ENCODE measurements at regions not wholly inside any gene's neighbourhood (a gene's known extent, or its start where the extent isn't known, plus 50 kb on each side); places are given as distances from the start of the nearest gene placed in this dataset.
"Not testable (repeated sequence)": the region's sequence is repeated elsewhere in the genome, so short reads cannot be mapped to it uniquely, and the experiment has no call there.

- H4K20me1 ChIP-seq (ENCODE audit: control insufficient read depth, extremely low read depth, insufficient read depth, low read length) = no peaks in the 10 kb centered on the region
- TF ChIP-seq CTCF (conservative IDR thresholded peaks at IDR 0.05 in 1 of 2, IDR thresholded peaks at IDR 0.05 in 1 of 2; ENCODE audit: low read depth in 1 of 2, low read length in 2 of 2) = no peak
- no peak for TF ChIP-seq EZH2 (IDR thresholded peaks at IDR 0.05; ENCODE audit: low read length, missing control alignments)
- H3K4me3 ChIP-seq (replicated peaks in 1 of 4; ENCODE audit: control extremely low read depth in 1 of 4, insufficient read depth in 1 of 4, low read depth in 3 of 4, low read length in 4 of 4) = no peak overlapping the region
- H3K9me3 ChIP-seq (ENCODE audit: control insufficient read depth, insufficient read depth, low read depth, low read length) = no peaks in the 10 kb centered on the region
- no peaks in the 10 kb centered on the region for H3K27me3 ChIP-seq (ENCODE audit: control insufficient read depth, insufficient read depth, low read length)
- no peak overlapping the region for H3K9ac ChIP-seq (ENCODE audit: insufficient read depth, low read length)
- H3K36me3 ChIP-seq (ENCODE audit: control insufficient read depth, insufficient read depth, low read length) = no peaks in the 10 kb centered on the region
- DNase-seq (ENCODE audit: low read depth in 2 of 2) = no peak
- no peaks in the 10 kb centered on the region for H3K79me2 ChIP-seq (ENCODE audit: control insufficient read depth, insufficient read depth, low read length)
- H3K4me2 ChIP-seq (ENCODE audit: extremely low read depth, insufficient read depth, low read length) = no peak overlapping the region
- no peak overlapping the region for H3K27ac ChIP-seq (ENCODE audit: insufficient read depth, low read length)
- H3K4me1 ChIP-seq (ENCODE audit: control insufficient read depth, extremely low read depth, insufficient read depth, low read length) = no peaks in the 10 kb centered on the region
- H2AFZ ChIP-seq (ENCODE audit: low read length) = no peak overlapping the region
Measured at GRCh38 chr5:19270153-19270552, 717.8 kb downstream of the CDH18 start.

- DNase-seq (ENCODE audit: low read depth in 2 of 2) = no peak
- Histone ChIP-seq H3K27ac (ENCODE audit: insufficient read depth, low read length) (no peak overlapping the region), H3K27me3 (ENCODE audit: control insufficient read depth, insufficient read depth, low read length) (no peaks in the 10 kb centered on the region), H3K9me3 (ENCODE audit: control insufficient read depth, insufficient read depth, low read depth, low read length) (no peaks in the 10 kb centered on the region), H4K20me1 (ENCODE audit: control insufficient read depth, extremely low read depth, insufficient read depth, low read length) (no peaks in the 10 kb centered on the region), H3K4me3 (replicated peaks in 1 of 4; ENCODE audit: control extremely low read depth in 1 of 4, insufficient read depth in 1 of 4, low read depth in 3 of 4, low read length in 4 of 4) (no peak overlapping the region), H3K9ac (ENCODE audit: insufficient read depth, low read length) (no peak overlapping the region), H3K36me3 (ENCODE audit: control insufficient read depth, insufficient read depth, low read length) (no peaks in the 10 kb centered on the region), H3K4me2 (ENCODE audit: extremely low read depth, insufficient read depth, low read length) (no peak overlapping the region), H2AFZ (ENCODE audit: low read length) (no peak overlapping the region), H3K4me1 (ENCODE audit: control insufficient read depth, extremely low read depth, insufficient read depth, low read length) (no peaks in the 10 kb centered on the region), H3K79me2 (ENCODE audit: control insufficient read depth, insufficient read depth, low read length) (no peaks in the 10 kb centered on the region)
- TF ChIP-seq EZH2 (IDR thresholded peaks at IDR 0.05; ENCODE audit: low read length, missing control alignments) = no peak
- no peak for TF ChIP-seq CTCF (conservative IDR thresholded peaks at IDR 0.05 in 1 of 2, IDR thresholded peaks at IDR 0.05 in 1 of 2; ENCODE audit: low read depth in 1 of 2, low read length in 2 of 2)
Measured at GRCh38 chr5:19274578-19274977, 713.4 kb downstream of the CDH18 start.

- Histone ChIP-seq H3K4me1 (ENCODE audit: control insufficient read depth, extremely low read depth, insufficient read depth, low read length) (no peaks in the 10 kb centered on the region), H3K27ac (ENCODE audit: insufficient read depth, low read length) (no peak overlapping the region), H3K9ac (ENCODE audit: insufficient read depth, low read length) (no peak overlapping the region), H3K9me3 (ENCODE audit: control insufficient read depth, insufficient read depth, low read depth, low read length) (no peaks in the 10 kb centered on the region), H3K27me3 (ENCODE audit: control insufficient read depth, insufficient read depth, low read length) (no peaks in the 10 kb centered on the region), H3K4me3 (replicated peaks in 1 of 4; ENCODE audit: control extremely low read depth in 1 of 4, insufficient read depth in 1 of 4, low read depth in 3 of 4, low read length in 4 of 4) (no peak overlapping the region), H3K36me3 (ENCODE audit: control insufficient read depth, insufficient read depth, low read length) (no peaks in the 10 kb centered on the region), H3K79me2 (ENCODE audit: control insufficient read depth, insufficient read depth, low read length) (no peaks in the 10 kb centered on the region), H3K4me2 (ENCODE audit: extremely low read depth, insufficient read depth, low read length) (no peak overlapping the region), H4K20me1 (ENCODE audit: control insufficient read depth, extremely low read depth, insufficient read depth, low read length) (no peaks in the 10 kb centered on the region), H2AFZ (ENCODE audit: low read length) (no peak overlapping the region)
- DNase-seq (ENCODE audit: low read depth in 2 of 2) = no peak
- TF ChIP-seq EZH2 (IDR thresholded peaks at IDR 0.05; ENCODE audit: low read length, missing control alignments) (no peak), CTCF (conservative IDR thresholded peaks at IDR 0.05 in 1 of 2, IDR thresholded peaks at IDR 0.05 in 1 of 2; ENCODE audit: low read depth in 1 of 2, low read length in 2 of 2) (no peak)
Measured at GRCh38 chr5:19285286-19285685, 702.7 kb downstream of the CDH18 start.

- H3K79me2 ChIP-seq (ENCODE audit: control insufficient read depth, insufficient read depth, low read length); H3K4me3 ChIP-seq (replicated peaks in 1 of 4; ENCODE audit: control extremely low read depth in 1 of 4, insufficient read depth in 1 of 4, low read depth in 3 of 4, low read length in 4 of 4); H3K4me2 ChIP-seq (ENCODE audit: extremely low read depth, insufficient read depth, low read length); DNase-seq (ENCODE audit: low read depth in 2 of 2); H3K36me3 ChIP-seq (ENCODE audit: control insufficient read depth, insufficient read depth, low read length); H3K9me3 ChIP-seq (ENCODE audit: control insufficient read depth, insufficient read depth, low read depth, low read length); H3K9ac ChIP-seq (ENCODE audit: insufficient read depth, low read length); H3K27ac ChIP-seq (ENCODE audit: insufficient read depth, low read length); H4K20me1 ChIP-seq (ENCODE audit: control insufficient read depth, extremely low read depth, insufficient read depth, low read length); H3K4me1 ChIP-seq (ENCODE audit: control insufficient read depth, extremely low read depth, insufficient read depth, low read length); H3K27me3 ChIP-seq (ENCODE audit: control insufficient read depth, insufficient read depth, low read length); H2AFZ ChIP-seq (ENCODE audit: low read length): not testable (repeated sequence)
Measured at GRCh38 chr5:19287548-19288277, 700.3 kb downstream of the CDH18 start.

- H4K20me1 ChIP-seq (ENCODE audit: control insufficient read depth, extremely low read depth, insufficient read depth, low read length); H2AFZ ChIP-seq (ENCODE audit: low read length); H3K4me2 ChIP-seq (ENCODE audit: extremely low read depth, insufficient read depth, low read length); H3K4me1 ChIP-seq (ENCODE audit: control insufficient read depth, extremely low read depth, insufficient read depth, low read length); H3K36me3 ChIP-seq (ENCODE audit: control insufficient read depth, insufficient read depth, low read length); H3K79me2 ChIP-seq (ENCODE audit: control insufficient read depth, insufficient read depth, low read length); H3K27me3 ChIP-seq (ENCODE audit: control insufficient read depth, insufficient read depth, low read length); H3K9ac ChIP-seq (ENCODE audit: insufficient read depth, low read length); H3K27ac ChIP-seq (ENCODE audit: insufficient read depth, low read length); H3K4me3 ChIP-seq (replicated peaks in 1 of 4; ENCODE audit: control extremely low read depth in 1 of 4, insufficient read depth in 1 of 4, low read depth in 3 of 4, low read length in 4 of 4); H3K9me3 ChIP-seq (ENCODE audit: control insufficient read depth, insufficient read depth, low read depth, low read length); DNase-seq (ENCODE audit: low read depth in 2 of 2): not testable (repeated sequence)
Measured at GRCh38 chr5:19288311-19288710, 699.7 kb downstream of the CDH18 start.
